Naive B cell (primary cell): ENCODE measurements at regions not wholly inside any gene's neighbourhood (a gene's known extent, or its start where the extent isn't known, plus 50 kb on each side); places are given as distances from the start of the nearest gene placed in this dataset.

Experiments used
- ATAC-seq, 2 donors: fragments of 150-1000 bp; cut with Tn5 transposase; 2 replicates each; pipeline ENCODE4 v1.10.0; 2021; ENCODE audit warnings: low read depth in 2 of 2, mild to moderate bottlenecking in 2 of 2, moderate library complexity in 2 of 2
- DNase-seq: peaks from one replicate; pipeline ENCODE4 v3.0.0; 2022
- H3K27ac Mint-ChIP-seq, 6 donors: one replicate each; pipeline ENCODE4 v1.8.0; 2020 to 2022; ENCODE audit warnings: mild to moderate bottlenecking in 6 of 6, mixed read lengths in 6 of 6, moderate library complexity in 5 of 6, inconsistent platforms in 2 of 6
- H3K27me3 Mint-ChIP-seq, 3 donors: one replicate each; pipeline ENCODE4 v1.8.0; 2021 to 2022; ENCODE audit warnings: mixed read lengths in 3 of 3, mild to moderate bottlenecking in 1 of 3
- H3K36me3 Mint-ChIP-seq, 2 donors: one replicate each; pipeline ENCODE4 v1.8.0; 2020 to 2022; ENCODE audit warnings: mixed read lengths in 2 of 2, inconsistent platforms in 1 of 2, mild to moderate bottlenecking in 1 of 2
- H3K4me1 Mint-ChIP-seq, 3 donors: one replicate each; pipeline ENCODE4 v1.8.0; 2020 to 2022; ENCODE audit warnings: mixed read lengths in 3 of 3, inconsistent platforms in 1 of 3, mild to moderate bottlenecking in 1 of 3, moderate library complexity in 1 of 3
- H3K4me3 Mint-ChIP-seq, 8 donors: one replicate each; pipeline ENCODE4 v1.8.0; 2020 to 2022; ENCODE audit warnings: mild to moderate bottlenecking in 8 of 8, mixed read lengths in 8 of 8, moderate library complexity in 8 of 8, inconsistent platforms in 2 of 8
- H3K9me3 Mint-ChIP-seq, 7 donors: one replicate each; pipeline ENCODE4 v1.8.0; 2020 to 2022; ENCODE audit warnings: mixed read lengths in 7 of 7, mild to moderate bottlenecking in 5 of 7, inconsistent platforms in 2 of 7, moderate library complexity in 1 of 7

GRCh38 chr5:143679777-143680176, 132.2 kb upstream of the HMHB1 start:
- H3K27me3 Mint-ChIP-seq: no peaks in the 10 kb centered on the region
- no peak for ATAC-seq
- no peaks in the 10 kb centered on the region for H3K9me3 Mint-ChIP-seq
- H3K4me1 Mint-ChIP-seq: peaks cover 0 to 5% (median 4%) of the 10 kb centered on the region in 3 donors
- H3K27ac Mint-ChIP-seq: no peak overlapping the region
- no peaks in the 10 kb centered on the region for H3K36me3 Mint-ChIP-seq
- no peak overlapping the region for H3K4me3 Mint-ChIP-seq
- DNase-seq: no peak

DNA sequence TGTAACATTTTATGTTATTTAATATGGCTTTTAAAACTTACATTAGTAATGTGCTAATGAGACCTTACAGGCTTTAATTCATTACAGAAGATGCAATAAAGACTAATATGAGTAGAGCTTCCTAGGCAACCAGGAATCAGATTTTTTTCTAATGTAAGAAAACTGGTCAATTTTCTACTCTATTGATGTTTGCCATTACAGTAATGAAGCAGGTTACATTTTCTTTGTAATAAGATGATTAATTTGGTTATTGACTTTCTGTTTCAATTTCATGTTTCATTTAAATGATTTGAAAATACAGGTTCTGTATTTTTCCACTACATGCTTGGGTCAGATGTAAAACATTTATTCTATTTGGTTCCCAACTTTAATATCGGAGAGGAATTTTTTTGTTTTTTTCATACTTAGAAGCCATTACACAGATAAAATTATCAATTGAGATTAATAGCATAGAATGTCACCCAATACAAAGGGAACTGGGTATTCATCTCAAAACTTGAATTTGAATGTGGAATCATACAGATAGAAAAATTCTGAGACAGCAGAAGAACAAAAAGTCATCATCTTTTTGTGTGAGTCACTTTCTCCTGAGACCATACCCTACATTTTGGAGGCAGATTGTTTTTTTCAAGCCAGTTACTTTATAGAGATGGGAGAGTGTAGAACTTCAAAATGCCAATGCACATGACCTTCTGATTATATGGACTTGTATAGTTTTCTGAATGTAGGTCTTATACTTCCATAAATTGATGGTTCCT, 133.6 kb upstream of the HMHB1 start:
- Mint-ChIP-seq H3K36me3 (no peaks in the 10 kb centered on the region), H3K27me3 (no peaks in the 10 kb centered on the region)

DNA sequence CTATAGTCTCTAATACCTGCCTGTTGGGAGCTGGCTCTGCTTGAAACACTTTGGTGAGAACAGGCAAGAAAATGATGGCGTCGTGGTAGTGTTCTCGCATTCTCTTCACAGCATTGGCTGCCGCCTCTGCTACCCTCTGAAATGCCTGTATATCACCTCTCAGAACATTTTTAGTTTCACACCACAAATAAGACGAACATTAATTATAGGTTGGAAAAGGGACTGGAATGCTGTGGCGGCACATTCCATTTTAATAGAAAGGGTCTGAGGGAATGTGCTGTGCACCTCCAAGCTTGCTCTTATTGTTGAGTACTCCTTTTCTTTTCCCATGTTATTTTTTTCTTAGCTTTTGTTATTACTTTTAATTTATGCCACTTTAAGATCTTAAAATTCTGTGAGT, 134.6 kb upstream of the HMHB1 start:
- DNase-seq (no peak), ATAC-seq (no peak)
- H3K4me3 Mint-ChIP-seq: no peak overlapping the region
- no peaks in the 10 kb centered on the region for H3K9me3 Mint-ChIP-seq
- H3K4me1 Mint-ChIP-seq: peaks cover 0 to 5% (median 4%) of the 10 kb centered on the region in 3 donors
- H3K36me3 Mint-ChIP-seq: no peaks in the 10 kb centered on the region
- H3K27me3 Mint-ChIP-seq: no peaks in the 10 kb centered on the region
- no peak overlapping the region for H3K27ac Mint-ChIP-seq

More for the DNA sequence above, 133.6 kb upstream of the HMHB1 start:
- Mint-ChIP-seq H3K27ac (peak overlapping the region in 1 of 6 donors; percentile 62), H3K4me1 (peaks cover 0 to 5% (median 4%) of the 10 kb centered on the region in 3 donors), H3K9me3 (no peaks in the 10 kb centered on the region), H3K4me3 (no peak overlapping the region)
- DNase-seq (no peak), ATAC-seq (no peak)

DNA sequence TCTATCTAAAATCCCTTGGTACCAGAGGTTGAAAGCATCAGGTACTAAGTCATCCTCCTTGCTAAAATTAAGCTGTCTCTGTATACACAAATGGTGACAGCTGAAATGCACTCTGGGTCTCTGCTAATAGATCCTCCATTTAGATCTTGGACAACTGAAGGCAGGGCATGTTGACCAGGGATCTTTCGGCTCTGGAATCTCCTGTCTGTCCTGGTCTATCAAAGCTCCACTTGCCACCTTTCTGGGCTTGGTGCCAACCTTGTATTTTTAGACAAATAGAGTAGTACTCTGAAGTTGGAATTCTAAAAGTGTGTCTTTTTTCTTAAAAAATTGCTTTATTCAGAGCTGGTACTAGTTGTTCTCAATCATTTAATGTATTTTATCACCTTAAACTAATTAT, 135.2 kb upstream of the HMHB1 start:
- H3K27ac Mint-ChIP-seq: no peak overlapping the region
- no peaks in the 10 kb centered on the region for H3K27me3 Mint-ChIP-seq
- ATAC-seq: no peak

DNA sequence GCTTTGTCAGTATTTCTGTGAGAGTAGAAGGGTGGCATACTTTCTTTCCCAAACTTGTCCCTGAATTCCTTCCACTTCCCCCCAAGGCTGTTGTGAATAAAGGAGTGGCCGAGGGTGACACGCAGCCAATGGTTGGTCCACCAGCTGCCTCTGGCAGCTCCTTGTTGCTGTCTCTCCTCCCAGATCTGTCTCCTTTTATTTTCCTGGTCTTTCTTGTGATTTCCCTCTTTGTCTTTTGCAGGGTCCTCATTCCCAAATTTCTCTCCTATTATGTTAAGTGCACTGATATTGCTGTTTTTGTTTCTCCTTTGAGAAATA, 137.5 kb upstream of the HMHB1 start:
- ATAC-seq: no peak

More for the DNA sequence above, 135.2 kb upstream of the HMHB1 start:
- no peak for DNase-seq
- H3K36me3 Mint-ChIP-seq: no peaks in the 10 kb centered on the region
- no peaks in the 10 kb centered on the region for H3K9me3 Mint-ChIP-seq
- no peak overlapping the region for H3K4me3 Mint-ChIP-seq
- peaks cover 0 to 5% (median 4%) of the 10 kb centered on the region in 3 donors for H3K4me1 Mint-ChIP-seq

GRCh38 chr5:143673676-143674468, 138.1 kb upstream of the HMHB1 start:
- DNase-seq (no peak), ATAC-seq (no peak)
- Mint-ChIP-seq H3K4me3 (no peak overlapping the region), H3K27me3 (no peaks in the 10 kb centered on the region), H3K27ac (no peak overlapping the region), H3K9me3 (peaks cover 0 to 7% (median 2%) of the 10 kb centered on the region in 7 donors), H3K36me3 (no peaks in the 10 kb centered on the region), H3K4me1 (peaks cover 0 to 5% (median 4%) of the 10 kb centered on the region in 3 donors)

More for the DNA sequence above, 137.5 kb upstream of the HMHB1 start:
- DNase-seq: no peak
- no peak overlapping the region for H3K4me3 Mint-ChIP-seq
- H3K27ac Mint-ChIP-seq: no peak overlapping the region
- no peaks in the 10 kb centered on the region for H3K36me3 Mint-ChIP-seq
- peaks cover 0 to 7% (median 2%) of the 10 kb centered on the region in 7 donors for H3K9me3 Mint-ChIP-seq
- peaks cover 0 to 5% (median 4%) of the 10 kb centered on the region in 3 donors for H3K4me1 Mint-ChIP-seq
- H3K27me3 Mint-ChIP-seq: no peaks in the 10 kb centered on the region

DNA sequence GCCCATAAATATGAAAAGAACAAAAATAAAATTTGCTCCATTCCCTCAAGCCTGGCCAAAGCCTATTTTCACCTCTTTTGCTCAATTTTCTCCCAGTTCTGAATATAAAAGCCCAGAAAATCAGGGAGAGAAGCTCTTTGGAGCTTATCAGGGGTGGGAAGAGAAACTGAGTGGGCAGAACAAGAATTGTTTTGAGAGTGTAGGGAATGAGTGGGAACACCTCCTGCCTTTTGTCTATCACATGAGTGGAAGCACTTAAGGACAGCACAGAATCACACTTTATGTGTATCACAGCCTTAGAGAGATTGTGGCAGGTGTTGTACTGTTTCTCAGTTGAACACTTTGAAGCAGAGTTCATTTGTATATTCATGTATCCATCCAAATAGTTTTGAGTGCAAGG, 139.2 kb upstream of the HMHB1 start:
- H3K27ac Mint-ChIP-seq: no peak overlapping the region
- H3K36me3 Mint-ChIP-seq: no peaks in the 10 kb centered on the region
- no peak for DNase-seq
- H3K4me3 Mint-ChIP-seq: no peak overlapping the region
- H3K27me3 Mint-ChIP-seq: no peaks in the 10 kb centered on the region
- H3K9me3 Mint-ChIP-seq: peaks cover 0 to 7% (median 2%) of the 10 kb centered on the region in 7 donors
- ATAC-seq: no peak
- H3K4me1 Mint-ChIP-seq: no peaks in the 10 kb centered on the region

DNA sequence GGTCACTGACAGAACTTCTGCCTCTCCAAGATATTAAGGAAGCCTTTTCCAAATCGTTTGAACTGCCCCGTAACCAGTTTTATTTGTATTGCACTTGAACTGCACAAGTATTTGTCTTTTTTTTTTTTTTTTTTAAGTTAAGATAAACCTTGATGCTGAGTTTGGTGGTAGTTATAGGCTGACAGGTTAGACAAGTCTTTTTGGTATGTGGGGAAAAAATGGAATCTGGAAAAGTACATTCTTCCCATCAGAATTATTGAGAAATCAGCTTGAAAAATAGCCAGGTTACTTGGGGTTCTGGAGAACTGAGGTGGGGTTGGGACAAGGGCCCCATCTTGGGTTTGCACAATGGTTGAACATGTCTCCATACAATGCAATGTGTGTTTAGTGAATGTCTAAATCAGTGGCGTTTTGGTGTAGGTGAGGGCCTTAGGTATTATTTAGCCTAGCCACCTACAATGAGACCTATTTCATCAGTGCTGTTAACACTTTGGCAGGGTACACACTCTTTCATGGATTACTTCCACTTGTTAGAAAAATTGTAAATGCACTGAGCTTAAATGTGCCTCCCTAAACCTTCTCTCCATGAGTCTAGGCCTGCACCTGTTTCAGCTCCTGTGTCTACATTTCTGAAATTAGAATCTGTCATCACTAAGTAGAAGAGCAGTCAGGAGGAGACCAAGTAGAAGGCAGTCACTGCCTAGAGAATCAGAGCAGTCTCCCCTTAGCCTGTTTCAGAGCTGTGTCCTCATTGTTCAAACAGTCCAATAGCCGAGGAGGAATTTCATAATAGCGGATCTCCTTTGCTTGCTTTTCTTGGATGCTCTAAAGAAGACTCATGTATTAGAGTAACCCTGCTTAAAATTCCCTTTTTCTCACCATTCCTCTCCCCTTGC, 140.0 kb upstream of the HMHB1 start:
- H3K4me1 Mint-ChIP-seq: no peaks in the 10 kb centered on the region
- H3K27ac Mint-ChIP-seq: no peak overlapping the region
- H3K4me3 Mint-ChIP-seq: no peak overlapping the region
- DNase-seq: no peak
- H3K27me3 Mint-ChIP-seq: no peaks in the 10 kb centered on the region
- peaks cover 0 to 7% (median 2%) of the 10 kb centered on the region in 7 donors for H3K9me3 Mint-ChIP-seq
- no peak for ATAC-seq
- no peaks in the 10 kb centered on the region for H3K36me3 Mint-ChIP-seq

- Mint-ChIP-seq H3K4me3 (no peak overlapping the region), H3K36me3 (no peaks in the 10 kb centered on the region), H3K4me1 (no peaks in the 10 kb centered on the region), H3K27me3 (no peaks in the 10 kb centered on the region), H3K9me3 (peaks cover 0 to 7% (median 2%) of the 10 kb centered on the region in 7 donors), H3K27ac (no peak overlapping the region)
- ATAC-seq (no peak), DNase-seq (no peak)
These were observed 140.9 kb upstream of the HMHB1 start for GRCh38 chr5:143671021-143671420.

- H3K27ac Mint-ChIP-seq: no peak overlapping the region
- H3K4me3 Mint-ChIP-seq: no peak overlapping the region
- no peaks in the 10 kb centered on the region for H3K27me3 Mint-ChIP-seq
- H3K4me1 Mint-ChIP-seq: no peaks in the 10 kb centered on the region
- H3K9me3 Mint-ChIP-seq: peaks cover 0 to 6% (median 2%) of the 10 kb centered on the region in 7 donors
- no peaks in the 10 kb centered on the region for H3K36me3 Mint-ChIP-seq
- no peak for ATAC-seq
- no peak for DNase-seq
These were observed 146.1 kb upstream of the HMHB1 start for GRCh38 chr5:143665866-143666265.

GRCh38 chr5:143664623-143665022, 147.3 kb upstream of the HMHB1 start:
- Mint-ChIP-seq H3K4me3 (no peak overlapping the region), H3K4me1 (no peaks in the 10 kb centered on the region)
- ATAC-seq: no peak

GRCh38 chr5:143663872-143664271, 148.1 kb upstream of the HMHB1 start:
- Mint-ChIP-seq H3K9me3 (no peaks in the 10 kb centered on the region), H3K27ac (no peak overlapping the region), H3K36me3 (no peaks in the 10 kb centered on the region), H3K4me1 (no peaks in the 10 kb centered on the region), H3K4me3 (no peak overlapping the region), H3K27me3 (no peaks in the 10 kb centered on the region)
- ATAC-seq (no peak), DNase-seq (no peak)

More at GRCh38 chr5:143664623-143665022, 147.3 kb upstream of the HMHB1 start:
- Mint-ChIP-seq H3K9me3 (peaks cover 0 to under 1% (median 0%) of the 10 kb centered on the region in 7 donors), H3K27ac (peak overlapping the region in 1 of 6 donors; percentile 42), H3K27me3 (no peaks in the 10 kb centered on the region), H3K36me3 (no peaks in the 10 kb centered on the region)
- DNase-seq: no peak

DNA sequence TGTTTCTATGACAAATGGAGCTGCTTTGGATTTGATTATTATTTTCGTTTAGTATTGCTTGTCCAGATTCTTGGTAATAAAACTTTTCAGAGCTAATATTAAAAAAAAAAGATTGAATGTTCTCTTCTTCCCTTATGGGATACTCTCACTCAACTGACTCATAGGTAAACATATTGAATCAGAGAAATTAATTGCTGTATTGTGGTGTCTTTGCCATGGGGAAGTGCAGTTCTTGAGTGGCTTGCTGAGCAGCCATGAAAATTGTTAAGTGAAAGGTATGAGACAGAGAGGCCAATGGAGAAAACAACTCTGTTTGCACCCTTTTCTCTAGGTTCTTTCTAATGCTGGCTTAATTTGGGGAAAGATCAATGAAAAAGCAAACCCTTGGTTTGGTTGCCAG, 149.9 kb upstream of the HMHB1 start:
- Mint-ChIP-seq H3K4me1 (no peaks in the 10 kb centered on the region), H3K27ac (no peak overlapping the region), H3K27me3 (no peaks in the 10 kb centered on the region), H3K36me3 (no peaks in the 10 kb centered on the region), H3K4me3 (no peak overlapping the region), H3K9me3 (no peaks in the 10 kb centered on the region)
- ATAC-seq: no peak
- no peak for DNase-seq
